PFSK-1 (cell line): ENCODE measurements at regions not wholly inside any gene's neighbourhood (a gene's known extent, or its start where the extent isn't known, plus 50 kb on each side); places are given as distances from the start of the nearest gene placed in this dataset.

Source experiments
- SIN3A ChIP-seq: IDR thresholded peaks from 2 replicates; pipeline ENCODE4 v1.6.1; 2012; ENCODE audit warnings: mild to moderate bottlenecking, low read length, moderate library complexity, borderline replicate concordance; ENCODE audit not compliant: insufficient read depth
- TF ChIP-seq, protein P1 (sequence below), 2 experiments: IDR thresholded peaks; 2 replicates each; pipeline versions ENCODE4 v1.6.1 to v1.8.0; 2011 to 2012; ENCODE audit warnings: low read depth in 2 of 2, low read length in 2 of 2, control low read depth in 1 of 2, inconsistent platforms in 1 of 2, mild to moderate bottlenecking in 1 of 2, moderate library complexity in 1 of 2; ENCODE audit not compliant: insufficient read depth in 1 of 2

- TF ChIP-seq SIN3A: no peak
- TF ChIP-seq, protein P1, sequence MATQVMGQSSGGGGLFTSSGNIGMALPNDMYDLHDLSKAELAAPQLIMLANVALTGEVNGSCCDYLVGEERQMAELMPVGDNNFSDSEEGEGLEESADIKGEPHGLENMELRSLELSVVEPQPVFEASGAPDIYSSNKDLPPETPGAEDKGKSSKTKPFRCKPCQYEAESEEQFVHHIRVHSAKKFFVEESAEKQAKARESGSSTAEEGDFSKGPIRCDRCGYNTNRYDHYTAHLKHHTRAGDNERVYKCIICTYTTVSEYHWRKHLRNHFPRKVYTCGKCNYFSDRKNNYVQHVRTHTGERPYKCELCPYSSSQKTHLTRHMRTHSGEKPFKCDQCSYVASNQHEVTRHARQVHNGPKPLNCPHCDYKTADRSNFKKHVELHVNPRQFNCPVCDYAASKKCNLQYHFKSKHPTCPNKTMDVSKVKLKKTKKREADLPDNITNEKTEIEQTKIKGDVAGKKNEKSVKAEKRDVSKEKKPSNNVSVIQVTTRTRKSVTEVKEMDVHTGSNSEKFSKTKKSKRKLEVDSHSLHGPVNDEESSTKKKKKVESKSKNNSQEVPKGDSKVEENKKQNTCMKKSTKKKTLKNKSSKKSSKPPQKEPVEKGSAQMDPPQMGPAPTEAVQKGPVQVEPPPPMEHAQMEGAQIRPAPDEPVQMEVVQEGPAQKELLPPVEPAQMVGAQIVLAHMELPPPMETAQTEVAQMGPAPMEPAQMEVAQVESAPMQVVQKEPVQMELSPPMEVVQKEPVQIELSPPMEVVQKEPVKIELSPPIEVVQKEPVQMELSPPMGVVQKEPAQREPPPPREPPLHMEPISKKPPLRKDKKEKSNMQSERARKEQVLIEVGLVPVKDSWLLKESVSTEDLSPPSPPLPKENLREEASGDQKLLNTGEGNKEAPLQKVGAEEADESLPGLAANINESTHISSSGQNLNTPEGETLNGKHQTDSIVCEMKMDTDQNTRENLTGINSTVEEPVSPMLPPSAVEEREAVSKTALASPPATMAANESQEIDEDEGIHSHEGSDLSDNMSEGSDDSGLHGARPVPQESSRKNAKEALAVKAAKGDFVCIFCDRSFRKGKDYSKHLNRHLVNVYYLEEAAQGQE (IDR thresholded peaks at IDR 0.05; ENCODE audit: insufficient read depth in 1 of 2, low read depth in 2 of 2, low read length in 2 of 2): no peak
Observed at GRCh38 chr4:57426779-57427395, 316.7 kb upstream of the IGFBP7 start.
